H1 (cell line): ENCODE measurements at regions not wholly inside any gene's neighbourhood (a gene's known extent, or its start where the extent isn't known, plus 50 kb on each side); places are given as distances from the start of the nearest gene placed in this dataset.

Experiments used
- GABPA ChIP-seq: IDR thresholded peaks from 2 replicates; pipeline ENCODE4 v1.6.1; 2011; ENCODE audit warnings: mild to moderate bottlenecking, low read length, moderate library complexity, borderline replicate concordance; ENCODE audit not compliant: insufficient read depth
- KDM1A ChIP-seq: fragments of 200-600, 300-600 bp; sonication (generic); IDR thresholded peaks from 2 replicates; pipeline ENCODE4 v1.7.1; 2016; ENCODE audit warnings: mild to moderate bottlenecking, low read length, borderline replicate concordance
- ZNF274 ChIP-seq: IDR thresholded peaks from 2 replicates; pipeline ENCODE4 v1.7.0; 2012; ENCODE audit warnings: low read length, borderline replicate concordance; ENCODE audit errors: extremely low read depth

GRCh38 chr13:91053318-91054065 is 294.0 kb upstream of the MIR17HG start (continued):
- no peak for TF ChIP-seq GABPA
- TF ChIP-seq KDM1A, result no peak
- TF ChIP-seq ZNF274, result no peak
